Transverse colon (tissue), 3 donors: ENCODE measurements at regions not wholly inside any gene's neighbourhood (a gene's known extent, or its start where the extent isn't known, plus 50 kb on each side); places are given as distances from the start of the nearest gene placed in this dataset.

Experiments
- EP300 ChIP-seq: sonication (generic); formaldehyde crosslinking; IDR thresholded peaks from one replicate; pipeline ENCODE4 v1.6.1; 2017; ENCODE audit warnings: antibody characterized with exemption, low read depth
- TF ChIP-seq, protein P1 (sequence below), 5 experiments: fragments of 200-600 bp in 3 of 5; fragments of 450-650 bp in 2 of 5; sonication (generic) in 3 of 5; IDR thresholded peaks; 1 replicate in 2 of 5; 2 replicates in 3 of 5; pipeline ENCODE4 v1.5.1; 2016 to 2017; ENCODE audit warnings: antibody characterized with exemption in 5 of 5, inconsistent platforms in 3 of 5, mild to moderate bottlenecking in 2 of 5, moderate library complexity in 1 of 5

DNA sequence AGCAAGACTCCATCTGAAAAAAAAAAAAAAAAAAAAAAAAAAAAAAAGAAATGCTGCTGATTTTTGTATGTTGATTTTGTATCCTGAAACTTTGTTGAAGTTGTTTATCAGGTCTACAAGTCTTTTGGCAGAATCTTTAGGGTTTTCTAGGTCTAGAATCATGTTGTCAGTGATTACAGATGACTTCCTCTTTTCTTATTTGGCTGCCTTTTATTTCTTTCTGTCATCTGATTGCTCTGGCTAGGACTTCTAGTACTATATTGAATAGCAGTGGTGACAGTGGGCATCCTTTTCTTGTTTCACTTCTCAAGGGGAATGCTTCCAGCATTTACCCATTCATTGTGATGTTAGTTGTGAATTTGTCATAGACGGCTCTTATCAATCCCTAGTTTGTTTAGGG lies 334.4 kb downstream of the SPRY1 start:
- TF ChIP-seq, protein P1, sequence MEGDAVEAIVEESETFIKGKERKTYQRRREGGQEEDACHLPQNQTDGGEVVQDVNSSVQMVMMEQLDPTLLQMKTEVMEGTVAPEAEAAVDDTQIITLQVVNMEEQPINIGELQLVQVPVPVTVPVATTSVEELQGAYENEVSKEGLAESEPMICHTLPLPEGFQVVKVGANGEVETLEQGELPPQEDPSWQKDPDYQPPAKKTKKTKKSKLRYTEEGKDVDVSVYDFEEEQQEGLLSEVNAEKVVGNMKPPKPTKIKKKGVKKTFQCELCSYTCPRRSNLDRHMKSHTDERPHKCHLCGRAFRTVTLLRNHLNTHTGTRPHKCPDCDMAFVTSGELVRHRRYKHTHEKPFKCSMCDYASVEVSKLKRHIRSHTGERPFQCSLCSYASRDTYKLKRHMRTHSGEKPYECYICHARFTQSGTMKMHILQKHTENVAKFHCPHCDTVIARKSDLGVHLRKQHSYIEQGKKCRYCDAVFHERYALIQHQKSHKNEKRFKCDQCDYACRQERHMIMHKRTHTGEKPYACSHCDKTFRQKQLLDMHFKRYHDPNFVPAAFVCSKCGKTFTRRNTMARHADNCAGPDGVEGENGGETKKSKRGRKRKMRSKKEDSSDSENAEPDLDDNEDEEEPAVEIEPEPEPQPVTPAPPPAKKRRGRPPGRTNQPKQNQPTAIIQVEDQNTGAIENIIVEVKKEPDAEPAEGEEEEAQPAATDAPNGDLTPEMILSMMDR (IDR thresholded peaks at IDR 0.05) = no peak
- TF ChIP-seq EP300 = no peak
